ENCODE measurements at regions not wholly inside any gene's neighbourhood (a gene's known extent, or its start where the extent isn't known, plus 50 kb on each side); places are given as distances from the start of the nearest gene placed in this dataset.

GRCh38 chr4:162502109-162502508 lies 338.3 kb upstream of the FSTL5 start:
- TF ChIP-seq CTCF (IDR thresholded peaks at IDR 0.05) (no peak), POLR2A (IDR thresholded peaks at IDR 0.05) (no peak)
